Stimulated activated CD4-positive, alpha-beta T cell treated with anti-CD3 and anti-CD28 coated beads, Interleukin-4, amount 100 ng/mL, for 24 hours (primary cell): ENCODE measurements at regions not wholly inside any gene's neighbourhood (a gene's known extent, or its start where the extent isn't known, plus 50 kb on each side); places are given as distances from the start of the nearest gene placed in this dataset.
A peak's percentile ranks its signal among the peaks of the same experiment; 100 is the strongest.

Experiments
- DNase-seq: peaks from one replicate; pipeline ENCODE4 v3.0.0-alpha.2; 2020

DNA sequence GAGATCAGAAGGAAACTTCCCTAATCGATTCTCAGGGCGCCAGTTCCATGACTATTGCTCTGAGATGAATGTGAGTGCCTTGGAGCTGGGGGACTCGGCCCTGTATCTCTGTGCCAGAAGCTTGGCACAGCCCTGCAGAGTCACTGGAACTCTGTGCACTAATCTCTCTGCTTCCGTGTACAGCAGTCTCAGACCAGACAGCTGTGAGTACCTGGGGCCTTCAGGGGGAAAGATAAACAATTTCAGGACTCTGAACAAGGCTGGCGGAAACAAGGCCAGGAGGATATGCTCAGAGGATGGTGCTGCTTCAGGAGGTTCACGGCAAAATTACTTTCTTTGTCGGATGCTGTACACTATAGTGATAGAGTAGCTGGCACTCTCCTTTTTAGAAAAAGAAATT is 131.7 kb upstream of the PRSS58 start:
- DNase-seq = no peak

DNA sequence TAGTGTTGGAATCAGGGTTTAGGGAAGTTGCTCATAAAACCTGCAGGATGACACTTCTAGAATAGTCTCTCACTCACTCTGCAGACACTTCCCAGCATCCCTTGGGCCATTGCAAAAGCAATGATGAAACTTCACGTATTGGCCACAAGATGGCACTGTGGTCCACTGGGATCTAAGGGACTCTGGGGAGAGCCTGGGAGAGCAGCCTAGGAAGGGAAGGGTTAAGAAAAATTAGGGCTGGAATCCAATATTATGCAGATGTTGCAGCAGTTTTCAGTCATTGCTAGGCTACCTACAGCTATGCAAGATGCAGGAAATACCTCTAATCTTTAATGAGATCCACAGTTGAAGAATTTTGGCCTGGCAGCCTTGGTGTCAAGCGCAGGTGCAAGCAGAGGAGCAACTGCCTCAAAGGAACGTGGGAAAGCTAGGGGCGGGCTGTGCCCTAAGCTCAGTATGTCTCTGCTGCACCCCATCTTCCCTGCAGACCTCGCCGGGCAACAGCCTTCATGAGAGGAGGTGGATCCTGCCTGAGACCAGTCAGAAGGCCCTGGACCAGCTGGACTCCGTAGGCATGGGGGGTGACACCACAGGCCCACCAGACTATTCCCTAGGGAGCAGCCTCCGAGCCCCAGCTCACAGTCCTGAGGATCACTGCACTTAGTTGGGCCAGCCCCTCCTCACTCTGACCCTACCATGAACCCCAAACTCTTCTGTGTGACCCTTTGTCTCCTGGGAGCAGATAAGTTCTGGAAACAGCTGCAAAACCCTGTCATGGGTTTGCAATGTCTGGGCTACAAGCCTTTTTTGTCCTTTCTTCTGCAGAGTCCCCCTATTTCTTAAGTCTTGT is 127.9 kb upstream of the PRSS58 start:
- peak; percentile 45 for DNase-seq

DNA sequence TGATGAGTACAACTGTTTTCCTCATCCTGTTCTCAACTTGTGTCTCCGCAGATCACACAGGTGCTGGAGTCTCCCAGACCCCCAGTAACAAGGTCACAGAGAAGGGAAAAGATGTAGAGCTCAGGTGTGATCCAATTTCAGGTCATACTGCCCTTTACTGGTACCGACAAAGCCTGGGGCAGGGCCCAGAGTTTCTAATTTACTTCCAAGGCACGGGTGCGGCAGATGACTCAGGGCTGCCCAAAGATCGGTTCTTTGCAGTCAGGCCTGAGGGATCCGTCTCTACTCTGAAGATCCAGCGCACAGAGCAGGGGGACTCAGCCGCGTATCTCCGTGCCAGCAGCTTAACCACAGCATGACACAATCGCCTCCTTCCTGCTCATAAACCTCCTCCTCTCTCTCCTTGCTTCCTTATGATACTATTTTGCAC is 126.7 kb upstream of the PRSS58 start:
- peak; percentile 30 for DNase-seq

DNA sequence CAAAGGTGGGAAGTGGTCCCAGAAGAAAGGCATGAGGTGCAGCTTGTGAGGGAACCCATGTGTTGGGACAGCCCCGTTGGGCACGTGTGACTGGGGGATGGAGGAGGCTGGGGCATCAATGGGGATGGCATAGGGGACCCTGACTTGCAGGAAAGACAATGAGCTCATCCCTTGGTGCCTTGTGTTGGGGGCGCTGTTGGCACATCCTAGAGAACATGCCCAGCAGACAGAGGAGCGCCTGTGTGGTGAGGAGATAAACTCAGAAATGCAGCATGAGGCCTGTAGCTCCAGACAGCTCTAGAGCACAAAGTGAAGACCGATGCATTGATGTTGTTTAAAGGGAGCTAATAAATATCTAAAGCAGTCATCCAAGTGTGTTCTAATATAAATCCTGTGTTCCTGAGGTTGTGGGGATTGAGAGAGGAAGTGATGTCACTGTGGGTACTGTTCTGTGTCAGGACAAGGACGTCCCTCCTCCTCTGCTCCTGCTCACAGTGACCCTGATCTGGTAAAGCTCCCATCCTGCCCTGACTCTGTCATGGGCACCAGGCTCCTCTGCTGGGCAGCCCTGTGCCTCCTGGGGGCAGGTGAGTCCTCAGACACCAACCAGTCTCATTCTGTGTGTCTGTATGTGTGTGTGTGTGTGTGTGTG is 126.1 kb upstream of the PRSS58 start:
- no peak for DNase-seq

DNA sequence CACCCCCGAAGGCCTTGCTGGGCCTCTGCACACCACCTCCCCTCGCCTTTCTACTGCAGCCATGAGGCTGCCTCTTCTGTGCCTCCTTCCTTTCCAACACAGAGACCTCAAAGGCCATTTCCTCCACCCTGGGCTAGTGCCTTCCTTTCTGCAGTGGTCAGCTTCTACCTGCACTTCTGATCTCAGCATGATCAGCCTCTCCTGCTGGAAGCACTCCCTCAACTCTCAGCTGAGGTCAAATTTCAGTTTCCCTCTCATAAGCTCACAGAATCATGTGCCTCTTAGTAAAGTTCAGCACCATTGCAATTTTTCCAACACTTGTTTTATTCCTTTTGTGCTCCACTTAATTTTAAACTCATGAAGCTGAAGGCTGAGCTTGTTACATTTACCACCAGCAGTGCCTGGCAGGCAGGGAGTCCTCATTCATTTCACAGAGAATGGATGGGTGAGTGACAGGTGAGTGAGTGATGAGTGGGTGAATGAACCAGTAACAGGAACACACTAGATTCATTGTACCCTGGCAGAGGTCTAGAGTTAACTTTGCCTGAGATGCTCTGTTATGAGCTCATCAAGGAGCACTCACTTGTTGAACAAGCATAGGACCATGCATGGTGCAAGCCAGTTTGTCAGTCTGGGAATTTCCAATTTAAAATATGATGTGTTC is 124.0 kb upstream of the PRSS58 start:
- no peak for DNase-seq

DNA sequence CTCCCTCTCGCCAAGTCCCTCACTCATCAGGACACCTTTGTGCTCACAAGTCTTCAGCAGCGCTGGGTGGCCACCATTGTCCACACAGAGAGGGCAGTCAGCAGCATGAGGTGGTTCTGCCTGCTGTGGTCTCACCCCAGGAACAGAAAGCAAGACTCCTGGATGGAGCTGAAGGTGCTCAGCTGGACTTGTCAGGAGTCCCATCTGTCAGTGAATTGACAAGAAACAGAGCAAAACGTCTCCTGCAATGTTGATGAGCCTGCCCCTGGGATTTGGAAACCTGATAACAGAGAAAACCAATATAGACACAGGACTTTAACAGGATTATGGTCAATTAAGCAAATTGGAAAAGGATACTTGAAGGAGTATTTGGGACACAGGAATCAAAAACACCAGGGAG is 122.2 kb upstream of the PRSS58 start:
- no peak for DNase-seq

DNA sequence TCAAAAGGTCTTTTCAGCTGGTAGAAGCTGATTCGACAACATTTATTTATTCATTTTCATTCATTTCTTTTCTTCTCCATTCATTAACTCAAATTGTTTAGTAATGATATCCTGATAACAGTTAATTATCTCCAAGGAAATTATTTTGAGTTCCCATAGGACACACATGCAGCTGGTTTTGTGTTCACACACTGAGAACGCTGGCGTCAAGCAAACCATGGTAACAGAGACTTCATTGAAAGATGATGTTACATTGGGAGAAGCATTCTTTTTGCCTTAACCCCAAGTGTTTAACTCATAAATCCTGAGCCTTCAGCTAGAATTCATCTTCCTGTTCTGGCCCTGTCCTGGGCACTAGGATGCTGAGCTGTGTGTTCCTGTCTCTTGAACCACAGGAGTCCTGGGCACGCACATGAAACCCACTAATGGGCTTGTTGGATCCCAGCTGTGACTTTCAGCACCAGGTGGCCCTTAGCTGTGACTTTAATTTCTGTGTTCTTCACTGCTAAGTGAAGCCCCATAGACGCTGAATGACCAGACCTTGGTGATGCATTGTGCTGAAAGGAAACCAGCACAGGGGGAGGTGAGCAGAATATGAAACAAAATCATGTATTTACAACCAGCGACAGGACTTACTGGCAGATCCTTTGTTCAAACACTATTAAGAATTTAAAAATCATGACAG is 121.5 kb upstream of the PRSS58 start:
- DNase-seq = no peak

DNA sequence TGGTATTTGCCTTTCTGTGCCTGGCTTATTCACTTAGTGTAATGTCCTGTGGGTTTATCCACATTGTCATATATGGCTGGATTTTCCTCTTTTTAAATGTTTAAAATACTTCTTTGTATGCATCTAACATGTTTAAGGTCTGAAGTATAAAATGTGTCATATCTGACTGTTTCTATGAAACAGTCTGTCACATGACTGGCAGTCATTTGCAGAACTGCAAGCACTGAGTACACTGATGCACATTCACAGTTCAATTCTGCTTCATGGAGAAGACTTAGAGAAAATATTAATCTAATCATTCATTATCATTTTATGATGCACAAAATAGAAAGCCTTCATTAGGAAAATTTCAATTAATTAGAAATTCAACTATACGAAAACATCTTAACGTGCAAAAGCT is 119.7 kb upstream of the PRSS58 start:
- no peak for DNase-seq

DNA sequence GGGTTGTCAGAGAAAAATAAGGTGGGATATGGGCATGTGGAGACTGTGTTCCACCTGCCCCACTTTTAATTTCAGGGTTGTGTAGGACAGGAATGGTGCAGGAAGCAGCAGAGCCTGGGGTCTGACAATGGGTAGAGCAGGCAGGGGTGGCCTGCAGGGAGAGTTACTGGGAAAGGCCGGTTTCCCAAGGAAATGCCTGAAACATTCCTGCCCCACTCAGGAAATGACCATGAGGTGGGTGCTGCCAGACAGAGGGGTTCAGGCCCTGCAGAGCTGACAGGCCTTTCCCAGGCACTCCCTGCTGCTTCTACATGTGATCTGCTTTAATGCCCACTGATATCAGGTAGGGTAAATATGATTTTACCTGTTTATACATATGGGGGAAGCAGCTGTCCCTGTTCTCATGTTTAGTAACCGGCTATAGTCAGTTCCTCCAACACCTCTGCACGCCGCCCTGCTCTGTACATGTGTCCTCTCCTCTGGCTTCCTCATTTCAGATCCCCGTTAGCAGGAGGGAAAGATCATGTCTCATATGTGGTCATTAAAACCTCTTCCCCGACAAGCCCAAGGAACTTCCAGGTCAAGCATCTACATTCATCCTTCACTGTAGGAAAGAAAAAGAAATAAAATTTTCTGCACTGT is 118.6 kb upstream of the PRSS58 start:
- DNase-seq = no peak

DNA sequence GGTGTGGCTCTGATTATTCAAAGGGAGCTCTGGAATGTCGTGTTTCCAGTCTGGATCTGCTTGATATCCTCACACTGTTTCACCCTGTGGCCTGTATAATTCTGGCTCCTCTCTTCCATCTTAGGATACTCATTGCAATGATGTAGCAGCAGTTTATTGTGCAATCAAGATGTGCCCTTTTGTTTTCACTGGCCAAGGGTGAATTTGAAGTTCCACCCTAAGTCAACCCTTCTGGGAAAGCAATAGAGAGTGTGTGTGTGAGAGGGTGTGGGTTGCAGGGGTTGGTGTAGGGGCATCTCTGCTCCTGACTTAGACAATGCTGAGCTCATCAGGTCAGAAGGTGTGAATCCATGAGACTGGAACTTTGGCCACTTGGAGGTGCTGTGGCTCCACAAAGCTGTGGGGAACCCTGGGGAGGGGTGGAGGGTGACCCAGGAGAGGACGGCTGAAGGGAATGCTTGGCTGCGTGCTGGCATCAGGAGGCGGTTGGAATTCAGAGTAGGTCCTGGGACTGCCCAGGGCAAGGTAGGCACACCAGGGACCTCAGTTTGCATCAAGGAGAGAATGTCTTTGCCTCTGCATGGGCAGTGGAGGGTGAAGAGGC is 118.0 kb upstream of the PRSS58 start:
- DNase-seq = no peak

DNA sequence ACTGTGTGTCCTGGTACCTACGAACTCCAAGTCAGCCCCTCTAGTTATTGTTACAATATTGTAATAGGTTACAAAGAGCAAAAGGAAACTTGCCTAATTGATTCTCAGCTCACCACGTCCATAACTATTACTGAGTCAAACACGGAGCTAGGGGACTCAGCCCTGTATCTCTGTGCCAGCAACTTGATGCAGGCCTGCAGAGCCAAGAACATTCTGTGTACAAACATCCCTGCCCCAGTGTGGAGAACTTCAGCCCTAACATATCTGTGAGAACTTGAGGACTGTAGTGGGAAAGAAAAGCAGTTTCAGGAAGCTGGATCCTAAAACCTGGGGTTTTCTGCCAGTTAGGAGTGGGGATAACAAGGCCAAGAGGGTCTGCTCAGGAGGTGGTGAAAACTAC is 114.9 kb upstream of the PRSS58 start:
- DNase-seq = no peak

DNA sequence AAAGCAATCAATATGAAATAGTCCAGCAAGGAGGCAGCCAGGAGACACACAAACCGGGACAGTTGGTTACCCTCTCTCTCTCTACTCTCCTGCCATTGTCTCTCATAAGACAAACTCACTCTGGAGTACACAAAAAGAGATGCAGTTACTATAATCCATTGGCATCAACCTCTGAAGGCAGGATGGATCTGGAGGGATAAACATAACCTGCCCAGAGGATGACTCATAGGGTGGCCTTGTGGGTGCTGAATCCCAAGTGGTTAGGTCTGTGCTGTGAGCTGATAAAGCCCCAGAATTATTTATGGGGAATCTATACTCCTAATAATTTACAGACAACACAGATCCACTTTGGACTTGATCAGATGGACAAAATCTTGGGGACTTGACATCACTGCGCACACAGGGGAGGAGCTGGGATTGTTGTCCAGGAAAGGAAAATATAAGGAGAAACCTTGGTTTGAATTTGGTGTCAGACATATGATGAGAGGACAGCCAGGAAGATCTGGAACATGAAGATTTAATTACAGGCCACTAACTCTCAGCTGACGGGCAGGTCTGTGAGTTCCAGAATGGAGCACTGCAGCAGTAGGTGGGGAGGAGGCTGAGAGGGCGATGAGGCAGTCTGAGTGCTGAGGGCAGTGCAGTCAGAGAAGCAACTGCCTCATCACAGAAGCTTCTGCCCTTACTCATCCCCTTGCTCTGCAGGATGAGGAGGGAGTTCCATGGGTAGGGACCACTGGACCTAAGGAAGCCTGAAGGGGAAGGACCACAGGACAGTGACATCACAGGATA is 113.9 kb upstream of the PRSS58 start:
- DNase-seq = no peak

DNA sequence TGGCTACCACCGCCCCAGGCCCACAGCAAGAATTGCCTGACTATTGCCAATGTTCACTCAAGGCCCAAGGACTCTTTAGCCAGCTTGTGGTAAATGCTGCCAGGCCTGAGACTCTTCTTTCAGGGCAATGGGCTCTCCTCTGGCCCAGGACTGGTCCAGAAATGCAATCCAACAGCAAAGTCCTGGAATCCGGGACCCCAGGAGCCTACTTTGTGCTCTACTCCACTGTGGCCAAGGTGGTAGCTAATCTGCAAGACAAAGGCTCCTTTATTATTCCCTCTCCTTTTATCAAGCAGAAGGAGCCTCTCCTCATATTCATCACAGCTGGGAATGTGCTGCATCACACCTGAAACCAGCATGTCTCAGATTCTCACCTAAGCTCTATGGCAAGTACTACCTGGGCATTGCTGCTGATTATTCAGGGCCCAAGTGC is 107.6 kb upstream of the PRSS58 start:
- DNase-seq = no peak

DNA sequence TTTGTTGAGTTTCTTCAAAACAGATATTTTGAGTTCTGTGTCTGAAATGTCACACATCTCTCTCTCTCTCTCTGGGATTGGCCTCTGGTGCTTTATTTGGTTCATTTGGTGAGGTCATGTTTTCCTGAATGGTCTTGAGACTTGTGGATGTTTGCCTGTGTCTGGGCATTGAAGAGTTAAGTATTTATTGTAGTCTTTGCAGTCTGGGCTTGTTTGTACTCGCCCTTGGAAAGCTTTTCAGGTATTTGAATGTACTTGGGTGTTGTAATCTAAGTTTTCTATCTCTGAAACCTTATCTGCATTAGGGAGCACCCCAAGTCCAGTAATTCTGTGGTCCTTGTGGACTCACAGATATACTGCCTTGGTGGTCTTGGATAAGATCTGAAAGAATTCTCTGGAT is 106.7 kb upstream of the PRSS58 start:
- no peak for DNase-seq

DNA sequence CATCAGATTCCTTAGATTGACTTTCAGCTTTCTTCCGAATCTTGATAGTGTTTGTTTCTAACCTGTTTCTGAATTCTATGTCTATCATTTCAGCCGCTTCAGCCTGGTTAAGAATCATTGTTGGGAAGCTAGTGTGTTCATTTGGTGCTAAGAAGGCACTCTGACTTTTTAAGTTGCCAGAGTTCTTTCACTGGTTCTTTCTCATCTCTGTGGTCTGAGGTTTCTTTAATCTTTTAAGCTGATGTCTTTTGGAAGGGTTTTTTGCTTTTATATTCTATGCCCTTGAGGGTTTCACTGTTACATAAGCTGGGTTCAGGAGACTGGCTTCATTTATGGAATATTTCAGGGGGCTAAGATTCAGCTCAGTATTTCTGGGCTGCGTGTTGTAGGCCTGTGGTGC is 104.5 kb upstream of the PRSS58 start:
- DNase-seq = no peak

DNA sequence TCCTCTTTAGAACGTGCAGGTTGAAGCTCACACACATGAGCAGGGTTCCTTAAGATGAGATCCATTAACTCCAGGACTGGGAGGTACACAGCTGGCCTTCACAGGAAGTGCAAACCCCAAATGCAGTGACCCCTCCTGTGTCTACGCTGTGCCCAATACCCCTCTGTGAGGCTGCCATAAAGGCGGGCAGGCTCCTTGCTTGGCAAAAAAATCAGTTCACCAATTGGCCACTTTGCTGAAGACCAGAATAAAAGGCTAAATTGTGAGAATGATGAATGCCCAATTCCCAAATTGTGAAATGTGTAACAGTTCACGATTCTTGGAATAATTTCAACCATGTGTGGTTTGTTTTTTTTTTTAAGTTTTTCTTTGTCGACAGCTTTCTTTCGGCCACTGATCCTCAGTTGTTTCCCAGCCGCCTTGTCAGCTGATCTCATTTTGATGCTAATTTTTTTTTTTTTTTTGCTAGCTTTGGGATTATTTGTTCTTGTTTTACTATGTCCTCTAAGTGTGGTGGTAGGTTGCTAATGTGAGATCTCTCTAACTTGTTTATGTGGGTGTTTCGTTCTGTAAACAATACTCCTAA is 101.9 kb upstream of the PRSS58 start:
- no peak for DNase-seq

DNA sequence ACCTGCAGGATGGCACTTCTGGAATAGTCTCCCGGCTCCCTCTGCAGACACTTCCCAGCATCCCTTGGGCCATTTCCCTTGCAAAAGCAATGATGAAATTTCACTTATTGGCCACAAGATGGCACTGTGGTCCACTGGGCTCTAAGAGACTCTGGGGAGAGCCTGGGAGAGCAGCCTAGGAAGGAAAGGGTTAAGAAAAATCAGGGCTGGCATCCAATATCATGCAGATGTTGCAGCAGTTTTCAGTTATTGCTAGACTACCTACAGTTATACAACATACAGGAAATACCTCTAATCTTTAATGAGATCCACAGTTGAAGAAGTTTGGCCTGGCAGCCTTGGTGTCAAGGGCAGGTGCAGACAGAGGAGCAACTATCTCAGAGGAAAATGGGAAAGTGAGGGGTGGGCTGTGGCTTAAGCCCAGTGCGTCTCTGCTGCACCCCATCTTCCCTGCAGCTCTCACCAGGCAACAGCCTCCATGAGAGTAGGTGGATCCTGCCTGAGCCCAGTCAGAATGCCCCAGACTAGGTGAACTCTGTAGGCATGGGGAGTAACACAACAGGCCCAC is 100.2 kb upstream of the PRSS58 start:
- peak; percentile 37 for DNase-seq

DNA sequence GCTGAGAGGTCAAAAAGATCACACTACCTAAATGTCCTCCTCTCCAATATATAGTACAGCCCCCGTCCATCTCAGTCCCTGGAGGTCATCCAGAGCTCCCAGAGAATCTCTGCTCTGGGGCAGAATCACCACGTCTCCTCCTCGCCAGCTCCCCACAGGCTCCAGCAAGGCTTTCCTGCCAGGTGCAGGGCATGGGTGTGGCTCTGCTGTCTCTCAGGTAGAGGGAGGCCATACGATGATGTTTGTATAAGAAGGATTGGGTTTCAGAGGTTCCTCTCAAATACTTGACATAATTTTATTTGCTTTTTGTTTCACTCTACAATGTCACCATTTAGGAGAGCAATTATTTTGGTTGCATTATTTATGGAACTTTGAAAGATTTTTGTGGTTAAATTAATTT is 98.3 kb upstream of the PRSS58 start:
- no peak for DNase-seq

DNA sequence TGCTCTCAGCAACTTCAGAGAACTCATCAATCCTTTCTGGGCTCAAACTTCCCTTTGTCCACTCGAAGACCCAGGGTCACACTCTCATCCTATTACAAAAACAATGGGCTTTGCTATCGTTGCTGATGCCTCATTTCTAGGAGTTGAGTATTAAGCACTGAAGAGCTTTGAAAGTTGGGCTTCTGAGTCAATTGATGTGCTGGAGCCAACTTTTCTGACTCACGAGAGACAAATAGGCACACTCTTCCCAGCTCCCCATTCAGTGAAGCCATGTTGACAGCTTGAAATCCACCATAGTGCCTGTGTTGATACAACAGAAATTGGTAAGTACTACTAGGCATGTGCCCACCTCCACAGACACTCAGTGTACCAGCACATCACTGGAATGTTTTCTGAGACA is 97.5 kb upstream of the PRSS58 start:
- DNase-seq = no peak

DNA sequence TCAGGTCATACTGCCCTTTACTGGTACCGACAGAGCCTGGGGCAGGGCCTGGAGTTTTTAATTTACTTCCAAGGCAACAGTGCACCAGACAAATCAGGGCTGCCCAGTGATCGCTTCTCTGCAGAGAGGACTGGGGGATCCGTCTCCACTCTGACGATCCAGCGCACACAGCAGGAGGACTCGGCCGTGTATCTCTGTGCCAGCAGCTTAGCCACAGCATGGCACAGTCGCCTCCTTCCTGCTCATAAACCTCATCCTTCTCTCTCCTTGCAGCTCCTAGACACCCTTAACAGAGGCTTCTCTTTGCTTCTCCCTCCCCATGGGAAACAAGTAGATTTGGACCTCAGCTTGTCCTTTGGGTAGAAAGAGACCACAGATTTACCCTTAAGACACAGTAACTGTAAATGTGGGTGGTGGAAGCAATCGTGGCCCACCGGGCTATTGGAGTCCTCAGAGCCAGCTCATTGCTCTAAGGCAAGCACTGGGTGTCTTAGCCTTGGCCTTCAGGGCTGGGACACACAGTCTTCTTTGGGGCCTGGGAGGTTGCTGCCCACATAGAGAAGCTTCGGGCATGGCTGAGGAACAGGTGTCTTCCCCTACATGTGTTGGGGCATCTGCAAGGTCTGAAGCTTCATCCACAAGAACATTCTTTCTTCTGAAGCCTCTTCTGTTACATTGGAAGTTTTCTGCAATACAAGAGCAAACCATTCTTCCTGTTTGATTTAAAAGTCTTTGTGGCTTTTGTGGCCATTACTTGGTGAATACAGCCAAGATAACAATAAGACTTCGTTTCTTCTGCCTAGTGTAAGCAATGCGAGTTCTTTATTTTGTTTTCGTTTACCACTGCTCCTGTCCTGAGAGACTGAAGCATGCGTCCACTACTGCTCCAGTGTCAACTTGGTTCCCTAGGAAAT is 95.5 kb upstream of the PRSS58 start:
- no peak for DNase-seq
